NCI-H748 (cell line): ENCODE measurements at regions not wholly inside any gene's neighbourhood (a gene's known extent, or its start where the extent isn't known, plus 50 kb on each side); places are given as distances from the start of the nearest gene placed in this dataset.

Source experiments
- DNase-seq: peaks from one replicate; lab custom pipeline; 2025; ENCODE audit not compliant: unreplicated experiment; lab: John Stamatoyannopoulos, UW

DNA sequence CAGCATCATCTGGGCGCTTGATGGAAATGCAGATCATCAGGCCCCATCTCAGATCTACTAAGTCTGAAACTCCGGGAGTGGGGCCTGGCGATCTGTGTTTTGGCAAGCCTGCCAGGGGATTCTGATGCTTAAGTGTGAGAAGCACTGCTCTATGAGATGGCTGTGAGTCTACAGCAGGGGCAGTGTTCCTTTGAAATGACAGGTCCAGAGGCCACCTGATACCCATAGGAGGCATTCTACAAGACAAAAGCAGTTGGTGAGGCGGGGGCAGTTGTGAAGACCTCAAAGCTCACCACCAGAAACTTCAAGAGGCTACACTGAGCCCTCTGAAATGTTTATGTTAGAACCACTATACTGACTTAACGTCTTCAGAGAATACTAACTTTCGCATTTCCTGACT lies 86.9 kb upstream of the SPATA31D4 start:
- no peak for DNase-seq

DNA sequence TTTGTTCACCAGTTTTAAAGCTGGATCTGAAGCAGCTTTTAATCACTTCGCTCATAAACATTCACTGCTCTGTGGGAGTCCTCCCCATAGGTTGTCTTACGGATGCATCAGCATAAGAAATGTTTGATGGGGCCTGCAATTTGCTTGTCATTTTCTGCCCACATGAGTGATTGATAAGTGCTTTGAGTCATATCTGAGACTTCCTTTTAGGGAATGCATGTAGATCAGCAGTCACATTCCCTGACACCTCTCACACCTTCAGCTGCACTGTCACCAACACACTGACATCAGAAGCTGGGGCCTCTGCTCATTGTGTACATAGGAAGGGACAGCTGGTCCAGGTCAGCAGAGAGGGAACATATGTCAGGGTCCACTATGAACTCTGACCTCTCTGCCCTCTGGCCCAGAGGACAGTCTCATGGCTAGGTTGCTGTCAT lies 84.1 kb upstream of the SPATA31D4 start:
- no peak for DNase-seq

DNA sequence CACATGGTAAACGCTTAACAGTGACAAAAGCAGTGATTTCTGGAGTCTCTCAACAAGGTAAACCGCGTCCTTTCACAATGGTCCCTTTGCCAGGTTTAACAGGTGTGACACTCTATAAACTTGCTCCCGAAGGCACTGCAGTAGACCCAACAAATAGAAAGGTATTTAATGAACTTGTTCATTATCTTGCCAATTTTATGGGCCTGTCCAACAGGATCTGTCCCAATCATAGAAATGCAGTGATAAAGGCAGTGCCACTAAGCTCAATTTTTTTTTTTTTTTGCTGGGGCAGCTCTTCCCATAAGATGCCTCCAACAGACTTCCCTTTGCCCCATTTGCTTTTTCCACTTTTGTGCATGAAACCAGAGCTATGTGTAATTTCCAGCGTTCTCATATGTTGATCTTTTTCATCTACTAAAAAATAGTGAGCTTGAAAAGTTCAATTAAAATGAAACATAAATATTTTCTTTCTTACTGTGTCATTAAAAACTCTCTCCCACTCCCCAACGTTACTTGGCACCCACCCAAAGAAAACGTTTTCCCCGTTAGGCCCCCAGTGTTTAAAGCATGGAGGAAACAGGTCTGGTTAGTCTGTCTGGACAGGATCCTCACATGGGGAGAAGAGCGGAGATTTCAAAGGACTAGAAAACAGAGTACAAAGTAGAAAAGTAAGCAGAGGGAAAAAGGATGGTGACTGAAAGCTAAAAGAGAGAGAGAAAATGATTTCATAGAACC lies 80.9 kb upstream of the SPATA31D4 start:
- DNase-seq: peak; percentile 70

DNA sequence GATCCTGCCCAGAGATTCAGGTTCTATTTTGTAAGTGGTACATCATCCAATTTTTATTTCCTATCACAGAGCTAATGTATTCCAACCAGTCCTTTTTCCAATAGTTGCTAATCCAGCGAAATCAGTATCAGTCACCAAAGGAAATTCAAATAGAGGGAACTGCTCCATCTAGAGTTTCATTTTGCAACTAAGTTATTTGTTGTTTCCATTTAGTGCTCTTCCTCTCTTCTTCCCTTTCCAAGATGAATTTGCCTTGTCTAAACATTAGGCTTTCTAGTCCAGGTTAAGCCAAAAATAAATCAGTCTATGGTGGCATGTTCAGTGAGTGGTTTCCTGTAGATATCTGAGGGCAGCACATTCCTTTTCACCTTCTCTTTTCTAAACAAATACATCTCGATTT lies 79.8 kb upstream of the SPATA31D4 start:
- DNase-seq: peak; percentile 10

DNA sequence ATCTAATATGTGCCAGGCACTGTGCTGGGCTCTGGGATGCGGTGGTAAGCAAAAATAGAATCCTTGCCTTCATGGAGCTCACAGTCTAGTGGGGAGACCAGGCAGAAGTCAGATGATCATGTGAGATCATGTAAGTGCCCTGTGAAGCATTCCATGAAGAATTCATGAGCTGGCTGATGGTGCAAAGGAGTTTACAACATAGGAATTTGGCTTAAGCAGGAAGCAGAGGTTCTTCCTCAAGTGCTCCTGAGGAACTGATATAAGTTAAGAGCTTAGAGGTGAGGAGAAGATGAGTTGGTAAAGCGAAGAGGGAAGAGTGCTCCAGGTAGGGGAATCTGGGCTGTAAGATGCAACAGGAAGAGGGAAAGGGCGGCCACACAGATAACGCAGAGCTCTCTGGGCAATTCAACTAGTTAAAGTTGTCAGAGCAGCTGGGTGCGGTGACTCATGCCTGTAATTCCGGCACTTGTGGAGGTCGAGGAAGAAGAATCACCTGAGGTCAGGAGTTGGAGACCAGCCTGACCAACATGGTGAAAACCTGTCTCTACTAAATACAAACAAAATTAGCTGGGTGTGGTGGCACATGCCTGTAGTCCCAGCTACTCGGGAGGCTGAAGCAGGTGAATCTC lies 78.5 kb upstream of the SPATA31D4 start:
- DNase-seq: no peak

DNA sequence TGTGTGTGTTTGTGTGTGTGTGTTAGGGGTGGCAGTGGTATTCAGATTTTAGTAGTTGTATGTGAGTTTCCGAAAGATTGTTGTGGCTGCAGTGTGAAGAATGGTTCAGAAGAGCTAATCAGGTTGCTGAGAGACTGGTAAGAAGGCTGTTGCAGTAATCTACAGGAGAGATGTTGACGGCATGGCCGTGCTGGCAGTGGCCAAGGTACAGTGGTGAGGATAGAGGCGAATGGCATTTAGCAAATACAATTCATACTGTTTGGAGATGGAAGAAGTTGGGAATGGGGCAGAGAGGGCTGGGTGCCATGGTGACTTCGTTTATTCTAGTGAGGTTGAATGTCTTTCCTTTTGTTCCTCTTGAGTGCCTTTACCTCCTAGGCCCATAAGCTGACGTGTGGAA lies 77.5 kb upstream of the SPATA31D4 start:
- DNase-seq: no peak

DNA sequence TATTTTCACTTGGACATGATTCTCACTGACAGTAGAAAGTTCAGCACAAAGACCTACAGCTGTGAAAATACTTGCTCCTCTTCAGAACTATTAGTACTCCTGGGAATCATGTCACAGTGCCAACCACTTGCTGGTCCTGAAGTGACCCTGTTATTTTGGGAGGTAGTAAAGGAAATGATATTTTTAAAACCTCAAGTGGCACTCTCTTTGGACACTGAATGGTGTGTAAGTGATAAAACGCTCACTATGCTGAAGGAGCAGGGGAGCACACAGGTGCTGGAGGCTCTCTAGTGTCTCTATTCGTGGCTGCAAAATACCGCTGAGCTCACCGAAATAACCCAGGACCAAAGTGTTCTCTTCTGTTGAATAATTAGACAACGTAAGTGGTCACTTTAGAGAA lies 76.9 kb upstream of the SPATA31D4 start:
- DNase-seq: peak; percentile 24

DNA sequence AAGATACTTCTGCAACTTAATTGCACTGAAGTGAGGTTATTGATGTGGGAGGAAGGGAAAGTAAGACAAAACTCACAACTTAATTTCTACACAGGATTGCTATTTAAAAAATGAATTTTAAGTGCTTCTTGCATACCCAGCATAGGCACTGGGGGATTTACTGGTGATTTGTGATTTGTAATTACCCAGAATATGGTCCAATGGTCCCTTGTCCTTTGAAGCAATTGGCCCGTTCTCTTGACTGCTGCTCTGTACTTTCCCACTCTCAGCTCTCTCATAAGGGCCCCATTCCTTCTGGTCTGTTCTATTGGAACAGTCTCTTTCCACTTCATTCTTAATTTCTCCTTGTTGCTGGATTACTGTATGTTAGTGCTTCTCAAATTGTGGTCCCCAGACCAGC lies 75.4 kb upstream of the SPATA31D4 start:
- no peak for DNase-seq

DNA sequence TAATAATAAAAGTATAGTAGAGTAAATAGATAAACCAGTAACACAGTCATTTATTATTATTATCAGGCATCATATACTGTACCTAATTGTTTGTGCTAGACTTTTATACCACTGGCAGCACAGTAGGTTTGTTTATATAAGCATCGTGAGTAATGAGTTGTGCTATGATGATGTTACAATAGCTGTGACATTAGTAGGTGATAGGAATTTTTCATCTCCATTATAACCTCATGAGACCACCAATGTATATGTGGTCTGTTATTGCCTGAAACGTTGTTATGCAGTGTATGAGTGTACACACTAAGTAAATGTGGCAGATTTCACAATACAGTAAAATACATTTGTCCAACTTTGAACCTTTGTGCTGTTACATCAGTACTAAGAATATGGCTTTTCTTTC lies 72.7 kb upstream of the SPATA31D4 start:
- DNase-seq: no peak

DNA sequence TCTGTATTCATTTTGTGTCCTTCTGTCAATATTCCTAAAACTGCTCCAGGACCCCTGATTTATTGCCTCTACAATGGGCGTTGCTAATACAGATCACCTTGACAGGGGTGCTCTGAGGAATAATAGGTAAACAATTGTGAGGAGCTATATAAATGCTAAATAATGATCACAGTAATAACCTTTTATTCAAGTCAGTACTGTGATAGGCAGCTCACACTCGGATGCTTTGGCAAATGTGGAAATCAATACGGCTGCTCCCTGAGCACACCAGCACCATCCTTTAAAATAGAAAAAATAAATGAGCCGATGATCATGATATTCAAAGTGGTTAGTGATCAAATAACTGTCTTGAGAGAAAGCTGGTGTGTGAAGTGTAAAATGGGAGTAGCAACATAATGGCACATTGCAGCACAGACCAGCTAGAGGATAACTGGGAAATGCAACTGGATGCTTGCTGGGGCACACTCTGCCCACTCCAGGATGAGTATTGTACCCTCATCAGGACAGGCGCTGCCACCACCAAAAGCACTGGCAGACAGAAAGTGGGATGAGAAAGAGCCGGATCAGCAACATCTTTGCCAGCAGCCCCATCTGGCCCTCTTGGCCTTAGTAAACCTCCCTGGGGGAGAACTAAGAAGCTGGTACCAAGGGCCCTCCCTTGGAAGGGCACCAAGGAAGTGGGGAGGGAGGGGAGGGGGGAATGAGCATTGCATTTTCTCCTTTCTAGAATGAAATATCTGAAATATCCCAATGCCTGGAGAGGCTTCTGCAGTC lies 69.4 kb upstream of the SPATA31D4 start:
- no peak for DNase-seq

DNA sequence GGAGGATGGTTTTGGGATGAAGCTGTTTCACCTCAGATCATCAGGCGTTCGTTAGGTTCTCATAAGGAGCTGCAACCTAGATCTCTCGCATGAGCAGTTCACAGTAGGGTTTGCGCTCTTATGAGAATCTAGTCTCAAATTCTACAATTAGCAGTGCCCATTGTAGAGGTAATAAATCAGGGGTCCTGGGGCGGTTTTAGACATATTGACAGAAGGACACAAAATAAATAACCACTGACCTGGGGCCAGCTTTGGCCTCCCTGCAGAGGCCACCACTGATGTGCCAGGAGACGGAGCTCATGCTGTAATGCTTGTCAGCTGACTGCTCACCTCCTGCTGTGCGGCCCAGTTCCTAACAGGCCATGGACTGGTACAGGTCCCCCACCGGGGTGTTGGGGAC lies 67.6 kb upstream of the SPATA31D4 start:
- no peak for DNase-seq

DNA sequence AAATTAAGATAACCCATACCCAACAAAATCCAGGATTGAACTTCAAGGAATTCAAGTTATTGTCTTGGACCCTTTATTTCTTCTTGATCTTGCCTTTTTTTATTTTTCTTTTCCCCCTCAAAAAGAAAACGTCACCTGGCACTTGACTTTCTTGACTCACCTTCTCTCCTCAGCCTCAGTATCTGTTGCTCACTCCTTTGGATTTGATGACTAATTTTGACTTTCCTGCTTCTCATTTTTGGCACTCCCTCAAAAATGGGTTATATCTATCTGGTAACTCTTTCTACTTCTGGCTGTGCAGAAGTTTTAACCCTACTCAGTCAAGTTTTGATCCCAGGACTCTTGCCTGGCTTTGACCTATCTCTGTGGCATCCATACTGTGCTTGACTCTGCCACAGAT lies 66.6 kb upstream of the SPATA31D4 start:
- DNase-seq: no peak

DNA sequence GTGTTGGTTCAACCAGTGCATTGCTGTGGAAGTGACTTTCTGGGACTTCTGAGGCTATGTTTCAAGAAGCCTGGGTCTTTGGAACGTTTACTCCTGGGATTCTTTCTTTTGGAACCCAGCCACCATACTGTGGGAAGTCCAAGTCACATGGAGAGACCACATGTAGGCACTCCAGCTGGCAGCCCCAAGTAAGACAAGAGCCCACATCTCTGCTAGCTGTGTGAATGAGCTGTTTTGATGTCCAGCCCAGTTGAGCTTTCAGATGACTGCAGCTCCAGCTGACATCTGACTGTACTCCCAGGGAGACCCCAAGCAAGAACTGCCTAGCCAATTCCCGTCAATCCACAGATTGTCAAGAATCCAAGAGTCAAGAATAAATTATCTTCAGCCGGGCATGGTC lies 60.1 kb upstream of the SPATA31D4 start:
- DNase-seq: no peak

DNA sequence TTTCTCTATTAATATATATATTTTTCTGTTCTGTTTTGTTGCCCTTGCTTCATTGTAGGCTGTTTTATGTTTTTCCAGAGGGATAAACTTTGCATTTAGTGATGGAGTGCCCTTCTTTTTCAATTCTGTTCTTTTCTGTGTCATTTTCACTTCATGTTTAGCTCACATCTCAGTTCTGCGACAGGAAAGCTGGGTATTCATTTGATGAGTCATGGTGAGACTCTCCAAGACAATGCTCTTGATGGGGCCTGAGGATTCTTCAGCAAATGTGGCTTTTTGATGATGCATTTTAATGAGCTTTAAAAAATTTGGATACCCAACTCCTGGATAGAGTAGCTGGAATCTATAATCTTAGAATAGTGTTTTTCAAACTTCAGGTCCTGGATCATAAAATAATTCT lies 56.5 kb upstream of the SPATA31D4 start:
- DNase-seq: no peak

DNA sequence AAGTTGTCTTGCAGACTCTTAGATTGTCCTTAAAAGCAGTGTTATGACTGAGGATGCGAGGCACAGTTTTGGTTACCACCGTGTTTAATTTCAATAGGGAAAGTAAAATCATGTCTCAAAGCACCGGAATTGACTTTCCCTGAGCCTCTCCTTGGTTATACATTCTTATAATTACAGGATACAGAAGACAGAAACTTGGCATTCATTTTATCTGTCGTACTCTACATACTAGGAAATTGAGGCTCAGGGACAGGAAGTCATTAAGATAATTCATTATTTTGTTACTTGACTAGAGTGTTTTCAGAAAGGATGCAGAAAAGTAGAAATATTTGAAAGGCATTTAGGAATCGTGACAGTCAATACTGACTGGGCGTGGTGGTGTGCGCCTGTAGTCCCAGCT lies 54.0 kb upstream of the SPATA31D4 start:
- no peak for DNase-seq

DNA sequence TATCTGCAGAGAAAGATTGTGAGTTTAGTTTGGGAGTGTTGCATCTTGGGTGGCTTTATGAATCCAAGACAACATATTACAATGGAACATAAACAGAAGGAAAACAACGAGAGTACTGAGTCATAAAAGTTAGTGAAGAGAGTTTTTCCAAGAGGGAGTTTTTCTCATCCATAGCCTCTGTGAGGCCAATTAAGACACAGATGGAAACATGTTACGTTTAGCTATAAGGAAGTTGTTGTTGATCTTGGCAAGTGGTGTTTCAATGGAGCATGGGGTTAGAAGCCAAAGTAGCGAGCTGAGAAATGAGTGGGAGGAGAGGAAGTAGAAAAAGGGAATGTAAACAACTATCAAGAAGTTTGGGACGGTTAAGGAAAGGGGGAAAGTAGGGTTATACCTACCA lies 53.3 kb upstream of the SPATA31D4 start:
- DNase-seq: no peak

DNA sequence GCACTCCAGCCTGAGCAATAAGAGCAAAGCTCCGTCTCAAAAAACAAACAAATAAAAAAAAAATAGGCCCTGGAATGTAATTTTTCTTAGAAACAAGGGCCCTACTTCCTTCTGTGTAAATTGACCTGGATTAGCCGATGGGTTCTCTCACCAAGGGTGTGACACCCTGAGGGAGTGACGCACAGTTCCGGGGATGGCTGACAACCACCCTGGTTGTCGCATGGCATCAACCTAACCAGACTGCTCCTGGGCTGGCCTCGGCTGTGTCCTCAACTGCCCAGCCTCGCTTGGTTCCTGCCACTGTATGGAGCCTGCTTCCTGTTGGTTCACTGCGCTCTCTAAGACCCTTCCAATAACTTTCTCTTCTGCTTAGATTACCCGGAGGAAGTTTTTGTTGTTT lies 51.2 kb upstream of the SPATA31D4 start:
- no peak for DNase-seq
